NB4 (cell line): ENCODE measurements at regions not wholly inside any gene's neighbourhood (a gene's known extent, or its start where the extent isn't known, plus 50 kb on each side); places are given as distances from the start of the nearest gene placed in this dataset.

ENCODE experiments used
- MYC ChIP-seq: IDR thresholded peaks from 2 replicates; pipeline ENCODE4 v1.6.1; 2011; ENCODE audit warnings: low read depth, low read length
- POLR2A ChIP-seq: IDR thresholded peaks from 2 replicates; pipeline ENCODE4 v1.6.1; 2011; ENCODE audit warnings: mild to moderate bottlenecking; ENCODE audit not compliant: insufficient read length; ENCODE audit errors: extremely low read depth
- TF ChIP-seq, protein P1 (sequence below): IDR thresholded peaks from one replicate; pipeline ENCODE4 v1.5.1; 2012; ENCODE audit warnings: low read depth, low read length
- TF ChIP-seq, protein P2 (sequence below): IDR thresholded peaks from 2 replicates; pipeline ENCODE4 v1.6.1; 2011; ENCODE audit warnings: low read depth, low read length

GRCh38 chr12:60475825-60476224, 880.0 kb downstream of the SLC16A7 start:
- TF ChIP-seq, protein P1, sequence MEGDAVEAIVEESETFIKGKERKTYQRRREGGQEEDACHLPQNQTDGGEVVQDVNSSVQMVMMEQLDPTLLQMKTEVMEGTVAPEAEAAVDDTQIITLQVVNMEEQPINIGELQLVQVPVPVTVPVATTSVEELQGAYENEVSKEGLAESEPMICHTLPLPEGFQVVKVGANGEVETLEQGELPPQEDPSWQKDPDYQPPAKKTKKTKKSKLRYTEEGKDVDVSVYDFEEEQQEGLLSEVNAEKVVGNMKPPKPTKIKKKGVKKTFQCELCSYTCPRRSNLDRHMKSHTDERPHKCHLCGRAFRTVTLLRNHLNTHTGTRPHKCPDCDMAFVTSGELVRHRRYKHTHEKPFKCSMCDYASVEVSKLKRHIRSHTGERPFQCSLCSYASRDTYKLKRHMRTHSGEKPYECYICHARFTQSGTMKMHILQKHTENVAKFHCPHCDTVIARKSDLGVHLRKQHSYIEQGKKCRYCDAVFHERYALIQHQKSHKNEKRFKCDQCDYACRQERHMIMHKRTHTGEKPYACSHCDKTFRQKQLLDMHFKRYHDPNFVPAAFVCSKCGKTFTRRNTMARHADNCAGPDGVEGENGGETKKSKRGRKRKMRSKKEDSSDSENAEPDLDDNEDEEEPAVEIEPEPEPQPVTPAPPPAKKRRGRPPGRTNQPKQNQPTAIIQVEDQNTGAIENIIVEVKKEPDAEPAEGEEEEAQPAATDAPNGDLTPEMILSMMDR, result no peak
- TF ChIP-seq, protein P2, sequence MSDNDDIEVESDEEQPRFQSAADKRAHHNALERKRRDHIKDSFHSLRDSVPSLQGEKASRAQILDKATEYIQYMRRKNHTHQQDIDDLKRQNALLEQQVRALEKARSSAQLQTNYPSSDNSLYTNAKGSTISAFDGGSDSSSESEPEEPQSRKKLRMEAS, result no peak
- no peak for TF ChIP-seq POLR2A
- TF ChIP-seq MYC, result no peak
